ENCODE measurements at regions not wholly inside any gene's neighbourhood (a gene's known extent, or its start where the extent isn't known, plus 50 kb on each side); places are given as distances from the start of the nearest gene placed in this dataset.

DNA sequence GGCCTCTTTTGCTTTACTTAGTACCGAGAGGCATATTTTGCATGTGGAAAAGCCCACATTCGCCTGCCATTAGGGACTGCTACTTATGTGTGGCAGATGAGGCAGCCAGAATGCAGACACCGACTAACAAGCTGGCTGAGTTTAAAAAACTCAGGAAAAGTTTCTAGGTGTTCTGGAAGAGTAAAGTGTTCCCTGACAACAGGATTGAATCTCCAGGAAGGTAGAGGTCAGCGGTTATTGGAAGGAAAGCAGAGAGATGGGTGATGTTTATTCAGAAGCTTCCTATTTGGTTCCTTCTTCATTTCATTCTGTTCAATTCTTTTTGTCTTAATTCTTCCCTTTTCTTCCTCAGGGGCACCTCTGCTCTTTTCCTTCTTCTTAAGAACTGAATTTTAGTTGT is 206.9 kb upstream of the SNX7 start:
- no peak for ATAC-seq (ENCODE audit: low FRiP score)
- TF ChIP-seq, protein P1, sequence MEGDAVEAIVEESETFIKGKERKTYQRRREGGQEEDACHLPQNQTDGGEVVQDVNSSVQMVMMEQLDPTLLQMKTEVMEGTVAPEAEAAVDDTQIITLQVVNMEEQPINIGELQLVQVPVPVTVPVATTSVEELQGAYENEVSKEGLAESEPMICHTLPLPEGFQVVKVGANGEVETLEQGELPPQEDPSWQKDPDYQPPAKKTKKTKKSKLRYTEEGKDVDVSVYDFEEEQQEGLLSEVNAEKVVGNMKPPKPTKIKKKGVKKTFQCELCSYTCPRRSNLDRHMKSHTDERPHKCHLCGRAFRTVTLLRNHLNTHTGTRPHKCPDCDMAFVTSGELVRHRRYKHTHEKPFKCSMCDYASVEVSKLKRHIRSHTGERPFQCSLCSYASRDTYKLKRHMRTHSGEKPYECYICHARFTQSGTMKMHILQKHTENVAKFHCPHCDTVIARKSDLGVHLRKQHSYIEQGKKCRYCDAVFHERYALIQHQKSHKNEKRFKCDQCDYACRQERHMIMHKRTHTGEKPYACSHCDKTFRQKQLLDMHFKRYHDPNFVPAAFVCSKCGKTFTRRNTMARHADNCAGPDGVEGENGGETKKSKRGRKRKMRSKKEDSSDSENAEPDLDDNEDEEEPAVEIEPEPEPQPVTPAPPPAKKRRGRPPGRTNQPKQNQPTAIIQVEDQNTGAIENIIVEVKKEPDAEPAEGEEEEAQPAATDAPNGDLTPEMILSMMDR (IDR thresholded peaks at IDR 0.05): no peak
- no peak for DNase-seq (ENCODE audit: low spot score)

DNA sequence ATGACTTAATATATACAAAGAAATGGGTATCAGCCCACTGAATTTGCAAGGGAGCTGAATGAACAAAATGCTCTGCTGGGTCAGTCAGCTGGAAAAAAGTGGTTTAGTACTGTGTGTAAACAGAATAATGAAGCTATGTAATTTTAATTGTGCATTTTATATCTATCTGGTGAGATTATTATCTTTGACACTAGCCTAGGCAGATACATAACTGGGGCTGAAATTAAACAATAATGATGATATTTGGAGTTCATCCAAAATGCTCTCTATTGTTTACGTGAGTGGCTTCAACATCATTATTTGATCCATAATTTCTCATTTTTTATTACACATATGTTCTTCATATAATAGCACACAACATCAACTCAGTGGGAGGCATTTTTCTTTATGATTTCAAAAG is 208.5 kb upstream of the SNX7 start:
- DNase-seq (ENCODE audit: low spot score): no peak
- ATAC-seq (ENCODE audit: low FRiP score): no peak
- TF ChIP-seq, protein P1 (IDR thresholded peaks at IDR 0.05): no peak

GRCh38 chr1:98452162-98452561 is 209.4 kb upstream of the SNX7 start:
- ATAC-seq (ENCODE audit: low FRiP score) (no peak), DNase-seq (ENCODE audit: low spot score) (no peak)
- TF ChIP-seq, protein P1 (IDR thresholded peaks at IDR 0.05): no peak

GRCh38 chr1:98441281-98441680 is 220.2 kb upstream of the SNX7 start:
- TF ChIP-seq, protein P1 (IDR thresholded peaks at IDR 0.05): no peak
- DNase-seq (ENCODE audit: low spot score) (no peak), ATAC-seq (ENCODE audit: low FRiP score) (no peak)

GRCh38 chr1:98439471-98439870 is 222.1 kb upstream of the SNX7 start:
- DNase-seq (ENCODE audit: low spot score) (no peak), ATAC-seq (ENCODE audit: low FRiP score) (no peak)
- TF ChIP-seq, protein P1 (IDR thresholded peaks at IDR 0.05): no peak

GRCh38 chr1:98437540-98437939 is 224.0 kb upstream of the SNX7 start:
- no peak for ATAC-seq (ENCODE audit: low FRiP score)

GRCh38 chr1:98437011-98437410 is 224.5 kb upstream of the SNX7 start:
- ATAC-seq (ENCODE audit: low FRiP score): no peak
- TF ChIP-seq, protein P1 (IDR thresholded peaks at IDR 0.05): no peak
- no peak for DNase-seq (ENCODE audit: low spot score)

More at GRCh38 chr1:98437540-98437939, 224.0 kb upstream of the SNX7 start:
- DNase-seq (ENCODE audit: low spot score): no peak
- TF ChIP-seq, protein P1 (IDR thresholded peaks at IDR 0.05): no peak

Data from omental fat pad (tissue), 3 donors.